OCI-LY7 (cell line): ENCODE measurements at regions not wholly inside any gene's neighbourhood (a gene's known extent, or its start where the extent isn't known, plus 50 kb on each side); places are given as distances from the start of the nearest gene placed in this dataset.

Source experiments
- BruUV-seq: library from RNA; stranded (reverse); fragments of 400-500 nt; replicated peaks from 2 replicates; lab custom pipeline; 2021; lab: Mats Ljungman, UMichigan
- CTCF ChIA-PET: fragments of 300-600 bp; sonication (Branson Sonifier 250); formaldehyde crosslinking; loops from one replicate; lab custom pipeline; 2022; ENCODE audit warnings: antibody characterized with exemption; ENCODE audit not compliant: unreplicated experiment; lab: Charles Lee
- POLR2A ChIA-PET: fragments of 300-600 bp; sonication (Branson Sonifier 250); formaldehyde crosslinking; loops from one replicate; lab custom pipeline; 2022; ENCODE audit warnings: antibody characterized with exemption; lab: Charles Lee
- DNase-seq: peaks from one replicate; pipeline ENCODE4 v3.0.0-alpha.2; 2015; ENCODE audit warnings: low spot score
- H2AFZ ChIP-seq: fragments of 200-600 bp; sonication (generic), shearing (Covaris generic); 2 replicates; pipeline ENCODE4 v1.6.1; 2014; ENCODE audit warnings: mild to moderate bottlenecking, antibody characterized with exemption, low read length, moderate library complexity
- H3K27ac ChIP-seq: fragments of 200-600 bp; sonication (generic); 2 replicates; pipeline ENCODE4 v1.5.1; 2014; ENCODE audit warnings: mixed run types, low read depth, mild to moderate bottlenecking, moderate library complexity, low read length, inconsistent platforms; ENCODE audit not compliant: poor library complexity, severe bottlenecking
- H3K36me3 ChIP-seq: fragments of 200-600 bp; sonication (generic); 2 replicates; pipeline ENCODE4 v1.6.1; 2014; ENCODE audit warnings: mild to moderate bottlenecking, antibody characterized with exemption, low read length, moderate library complexity, mixed read lengths; ENCODE audit not compliant: insufficient read depth
- H3K4me1 ChIP-seq: fragments of 200-600 bp; sonication (generic); 2 replicates; pipeline ENCODE4 v1.5.1; 2014; ENCODE audit warnings: mild to moderate bottlenecking, low read length; ENCODE audit not compliant: insufficient read depth, poor library complexity, severe bottlenecking
- H3K4me2 ChIP-seq: fragments of 200-600 bp; sonication (generic); 2 replicates; pipeline ENCODE4 v1.6.1; 2014; ENCODE audit warnings: mild to moderate bottlenecking, low read length
- H3K4me3 ChIP-seq: fragments of 200-600 bp; sonication (generic); 2 replicates; pipeline ENCODE4 v1.5.1; 2014; ENCODE audit warnings: mild to moderate bottlenecking, low read depth, low read length; ENCODE audit not compliant: poor library complexity, severe bottlenecking
- H3K79me2 ChIP-seq: fragments of 200-600 bp; sonication (generic); 2 replicates; pipeline ENCODE4 v1.6.1; 2016; ENCODE audit warnings: low read depth, mild to moderate bottlenecking, low read length, moderate library complexity, mixed read lengths; ENCODE audit not compliant: insufficient read depth
- H3K9me2 ChIP-seq: fragments of 200-600 bp; sonication (generic); 2 replicates; pipeline ENCODE4 v1.6.1; 2016; ENCODE audit warnings: mild to moderate bottlenecking, low read length, mixed read lengths; ENCODE audit not compliant: insufficient read depth
- H3K9me3 ChIP-seq: fragments of 200-600 bp; sonication (generic); 2 replicates; pipeline ENCODE4 v1.6.1; 2014; ENCODE audit warnings: mild to moderate bottlenecking, mixed run types, low read length, mixed read lengths
- H4K20me1 ChIP-seq: fragments of 200-600 bp; sonication (generic); 2 replicates; pipeline ENCODE4 v1.6.1; 2014; ENCODE audit warnings: mild to moderate bottlenecking, antibody characterized with exemption, low read length, moderate library complexity, mixed read lengths; ENCODE audit not compliant: insufficient read depth
- EZH2phosphoT487 ChIP-seq: fragments of 200-600 bp; sonication (generic); IDR thresholded peaks from 2 replicates; pipeline ENCODE4 v1.6.1; 2018; ENCODE audit warnings: low read depth, borderline replicate concordance, mild to moderate bottlenecking, mixed run types, antibody characterized with exemption, low read length, moderate library complexity, mixed read lengths
- intact Hi-C: fragments of 100-400 bp; cut with micrococcal nuclease; formaldehyde crosslinking; loops from one replicate; pipeline ENCODE4 v1.10.0; 2022; ENCODE audit not compliant: unreplicated experiment
- TF ChIP-seq, protein P1 (sequence below): fragments of 200-600 bp; sonication (generic); conservative IDR thresholded peaks from 2 replicates; pipeline ENCODE4 v1.5.1; 2014; ENCODE audit warnings: mild to moderate bottlenecking, antibody characterized with exemption, low read length, moderate library complexity, mixed read lengths

DNA sequence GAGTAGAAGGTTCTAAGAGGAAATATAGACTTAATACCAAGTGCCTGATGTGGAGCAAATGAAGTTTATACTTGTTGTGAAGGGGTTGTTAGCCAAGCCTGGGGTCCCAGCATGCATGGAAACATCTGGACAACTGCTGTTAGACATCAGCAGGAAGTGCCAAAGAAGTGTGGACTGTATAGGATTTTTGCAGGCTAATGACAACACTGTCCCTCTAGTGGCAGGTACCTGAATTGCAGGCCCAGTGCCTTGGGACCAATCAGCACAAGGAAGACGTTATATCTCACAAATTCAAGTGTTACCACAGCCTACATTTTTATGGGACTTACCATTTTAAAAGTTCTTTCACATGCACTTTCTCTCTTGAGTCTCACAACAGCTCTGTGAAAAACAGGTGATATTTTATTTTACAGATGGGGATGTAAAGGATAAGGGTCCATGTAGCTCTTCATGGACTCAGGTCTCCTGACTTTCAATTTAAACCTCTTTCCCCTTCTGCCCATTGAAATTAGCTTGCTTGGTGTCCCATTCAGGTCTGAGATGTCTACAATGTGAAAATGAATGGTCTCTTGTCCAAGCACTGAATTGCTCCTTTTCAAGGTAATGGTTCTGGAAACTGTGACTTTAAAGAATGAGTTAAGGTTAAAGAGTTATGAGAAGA is 89.0 kb upstream of the MAP1B start:
- Histone ChIP-seq H3K27ac (no peak overlapping the region), H3K9me3 (0 out of 2 replicates have a peak, but pooled peaks cover 4% of the 10 kb centered on the region), H3K36me3 (no peaks in the 10 kb centered on the region), H2AFZ (no peak overlapping the region), H3K9me2 (no peaks in the 10 kb centered on the region), H3K79me2 (no peaks in the 10 kb centered on the region), H3K4me2 (no peak overlapping the region), H4K20me1 (no peaks in the 10 kb centered on the region), H3K4me3 (no peak overlapping the region), H3K4me1 (no peaks in the 10 kb centered on the region)
- POLR2A ChIA-PET = interaction anchor here (0.6 to 0.9 kb wide), 2 partner anchors 11 to 277 kb away, joined by 3 read pairs; no protein-coding TSS in a partner anchor
- intact Hi-C loops = loop anchor here (2.0 kb wide), 1 partner anchor 239 kb away; no protein-coding TSS in a partner anchor
- TF ChIP-seq, protein P1, sequence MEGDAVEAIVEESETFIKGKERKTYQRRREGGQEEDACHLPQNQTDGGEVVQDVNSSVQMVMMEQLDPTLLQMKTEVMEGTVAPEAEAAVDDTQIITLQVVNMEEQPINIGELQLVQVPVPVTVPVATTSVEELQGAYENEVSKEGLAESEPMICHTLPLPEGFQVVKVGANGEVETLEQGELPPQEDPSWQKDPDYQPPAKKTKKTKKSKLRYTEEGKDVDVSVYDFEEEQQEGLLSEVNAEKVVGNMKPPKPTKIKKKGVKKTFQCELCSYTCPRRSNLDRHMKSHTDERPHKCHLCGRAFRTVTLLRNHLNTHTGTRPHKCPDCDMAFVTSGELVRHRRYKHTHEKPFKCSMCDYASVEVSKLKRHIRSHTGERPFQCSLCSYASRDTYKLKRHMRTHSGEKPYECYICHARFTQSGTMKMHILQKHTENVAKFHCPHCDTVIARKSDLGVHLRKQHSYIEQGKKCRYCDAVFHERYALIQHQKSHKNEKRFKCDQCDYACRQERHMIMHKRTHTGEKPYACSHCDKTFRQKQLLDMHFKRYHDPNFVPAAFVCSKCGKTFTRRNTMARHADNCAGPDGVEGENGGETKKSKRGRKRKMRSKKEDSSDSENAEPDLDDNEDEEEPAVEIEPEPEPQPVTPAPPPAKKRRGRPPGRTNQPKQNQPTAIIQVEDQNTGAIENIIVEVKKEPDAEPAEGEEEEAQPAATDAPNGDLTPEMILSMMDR = peak; percentile 96
- TF ChIP-seq EZH2phosphoT487 = no peak
- no TSS peak for BruUV-seq
- CTCF ChIA-PET = no interaction called here
- peak; percentile 66 for DNase-seq

DNA sequence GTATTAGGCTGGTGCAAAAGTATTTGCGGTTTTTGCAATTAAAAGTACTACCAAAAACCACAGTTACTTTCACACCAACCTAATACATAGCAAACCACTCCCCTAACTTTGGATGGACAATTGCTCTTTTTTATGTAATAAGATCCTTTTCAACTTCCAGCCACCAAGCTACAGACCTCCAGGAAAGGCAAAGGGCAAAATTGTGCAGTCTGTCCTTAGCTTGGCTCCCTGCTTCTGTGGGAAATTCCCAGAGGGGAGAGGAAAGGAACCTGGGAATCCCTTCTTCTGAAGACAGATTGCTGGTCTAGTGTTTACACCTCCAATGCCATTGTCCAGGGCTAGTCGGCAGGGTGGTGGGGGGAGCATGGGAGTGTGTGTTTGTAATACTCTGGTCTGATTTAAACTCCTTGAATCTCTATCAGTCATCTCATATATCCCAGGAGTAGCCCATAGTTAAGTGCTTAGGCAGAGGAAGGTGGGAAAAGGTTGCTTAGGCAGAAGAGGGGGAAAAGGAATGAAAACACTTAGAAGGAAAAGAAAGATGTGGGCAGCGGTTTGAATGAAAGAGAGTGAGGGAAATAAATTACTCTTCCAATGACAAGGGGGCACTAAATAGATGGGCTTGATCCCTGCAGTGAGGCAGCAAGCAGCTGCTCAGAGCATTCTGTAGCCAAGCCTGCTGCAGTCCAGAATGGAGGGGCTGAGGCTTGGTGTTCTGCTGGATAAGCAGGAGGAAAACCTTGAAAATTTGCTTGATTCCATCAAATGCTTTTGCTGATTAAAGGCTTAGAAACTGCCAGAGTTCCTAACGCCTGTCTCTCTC is 86.9 kb upstream of the MAP1B start:
- CTCF ChIA-PET = no interaction called here
- no peak for TF ChIP-seq EZH2phosphoT487
- TF ChIP-seq, protein P1 = no peak
- DNase-seq = no peak

More for the DNA sequence above, 86.9 kb upstream of the MAP1B start:
- no peaks in the 10 kb centered on the region for H3K9me2 ChIP-seq
- intact Hi-C loops = no loop called here
- H3K4me2 ChIP-seq = no peak overlapping the region
- no peaks in the 10 kb centered on the region for H3K36me3 ChIP-seq
- no peak overlapping the region for H2AFZ ChIP-seq
- H3K4me1 ChIP-seq = no peaks in the 10 kb centered on the region
- no peaks in the 10 kb centered on the region for H4K20me1 ChIP-seq
- H3K27ac ChIP-seq = no peak overlapping the region
- H3K79me2 ChIP-seq = no peaks in the 10 kb centered on the region
- POLR2A ChIA-PET = no interaction called here
- H3K9me3 ChIP-seq = 0 out of 2 replicates have a peak, but pooled peaks cover 4% of the 10 kb centered on the region
- no TSS peak for BruUV-seq
- H3K4me3 ChIP-seq = no peak overlapping the region
